NCI-H226 (cell line): ENCODE measurements at regions not wholly inside any gene's neighbourhood (a gene's known extent, or its start where the extent isn't known, plus 50 kb on each side); places are given as distances from the start of the nearest gene placed in this dataset.
A peak's percentile ranks its signal among the peaks of the same experiment; 100 is the strongest.
"Not testable (repeated sequence)": the region's sequence is repeated elsewhere in the genome, so short reads cannot be mapped to it uniquely, and the experiment has no call there.

ENCODE experiments used
- DNase-seq: peaks from one replicate; pipeline ENCODE4 v3.0.0-alpha.2; 2015

DNA sequence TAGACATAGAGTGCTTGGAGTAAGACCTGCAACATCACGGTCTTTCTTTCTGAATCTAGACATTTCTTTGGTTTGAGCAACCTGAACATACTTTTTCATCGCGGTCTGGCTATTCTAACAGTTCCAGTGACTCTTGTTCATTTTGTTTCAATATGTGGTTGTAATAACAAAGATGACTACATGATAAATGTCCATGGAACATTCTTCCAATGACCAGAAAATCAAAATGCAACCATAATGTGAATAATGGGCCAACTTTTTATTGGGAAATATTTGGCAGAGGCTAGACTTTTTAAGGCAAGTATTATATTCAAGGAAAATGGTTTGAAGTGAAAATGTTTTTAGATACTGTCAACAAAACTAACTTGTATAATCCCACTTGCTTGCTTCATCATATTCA lies 282.5 kb downstream of the INHBA start:
- DNase-seq: no peak

DNA sequence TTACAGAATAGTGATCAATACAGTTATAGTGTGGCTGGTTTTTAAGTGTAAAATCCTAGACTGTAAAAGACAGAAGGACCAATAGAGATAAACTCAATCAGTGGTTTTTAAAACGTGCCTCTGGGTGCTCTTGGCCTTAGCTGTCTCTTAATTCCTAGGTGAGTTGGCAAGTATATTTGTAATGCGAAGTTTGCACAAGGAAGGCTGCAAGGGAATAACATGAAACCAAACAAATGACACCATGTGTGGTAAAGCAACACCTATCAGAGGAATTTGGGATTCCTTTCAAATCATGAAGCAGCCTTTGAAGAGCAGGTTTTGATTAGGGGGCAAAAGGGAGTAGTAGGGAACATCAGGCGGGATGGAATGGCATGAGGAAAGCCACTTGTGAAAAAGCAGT lies 284.6 kb downstream of the INHBA start:
- no peak for DNase-seq

DNA sequence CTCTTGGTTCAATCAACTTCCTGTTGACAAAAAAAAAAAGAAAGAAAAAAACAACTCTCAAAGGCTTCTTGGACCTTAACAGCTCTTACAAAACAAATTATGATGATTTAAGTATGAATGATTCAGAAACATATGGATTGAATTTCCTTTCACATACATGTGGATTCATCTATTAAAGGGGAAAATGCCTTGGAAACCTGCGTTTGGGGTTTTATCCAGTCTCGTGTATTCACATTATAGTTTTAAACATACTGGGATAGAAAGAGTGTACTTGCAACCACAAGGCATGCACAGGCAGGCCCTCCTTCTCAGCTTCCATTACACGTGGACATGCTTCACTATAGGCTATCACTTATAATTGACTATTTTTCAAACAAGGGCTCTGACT lies 286.7 kb downstream of the INHBA start:
- DNase-seq: no peak

DNA sequence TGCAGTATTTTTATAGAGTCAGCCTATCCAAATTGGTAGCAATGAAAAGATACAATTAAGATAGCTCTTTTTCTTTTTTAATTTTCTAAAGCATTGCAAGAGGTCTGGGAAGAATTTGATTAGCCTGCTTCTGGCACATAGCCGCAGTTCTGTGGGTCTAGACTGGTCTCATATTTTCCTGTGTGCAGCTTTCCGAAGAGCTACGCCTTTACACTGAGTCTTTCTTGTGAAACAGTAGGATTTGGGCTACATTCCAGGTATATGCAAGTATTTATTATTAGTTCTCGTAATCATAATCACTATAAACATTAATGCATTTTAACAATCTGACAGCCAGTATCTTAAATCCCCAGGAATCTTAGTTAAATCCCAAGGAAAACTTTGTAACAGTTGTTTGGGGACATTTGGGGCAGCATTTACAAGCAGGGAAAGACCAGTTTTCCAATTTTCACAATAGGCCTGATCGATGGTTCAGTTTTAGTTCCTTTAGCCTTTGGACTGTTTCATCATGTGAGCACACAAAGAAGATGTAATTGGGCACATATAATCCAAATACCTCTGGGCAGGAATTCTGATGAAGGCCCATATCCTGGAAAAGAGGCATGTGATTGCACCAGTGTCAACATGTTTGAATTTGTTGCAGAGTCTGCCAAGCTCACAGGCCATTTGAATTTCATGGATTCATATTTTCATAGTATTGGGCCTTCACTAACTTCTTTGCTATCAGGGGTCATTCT lies 287.3 kb downstream of the INHBA start:
- DNase-seq: no peak

DNA sequence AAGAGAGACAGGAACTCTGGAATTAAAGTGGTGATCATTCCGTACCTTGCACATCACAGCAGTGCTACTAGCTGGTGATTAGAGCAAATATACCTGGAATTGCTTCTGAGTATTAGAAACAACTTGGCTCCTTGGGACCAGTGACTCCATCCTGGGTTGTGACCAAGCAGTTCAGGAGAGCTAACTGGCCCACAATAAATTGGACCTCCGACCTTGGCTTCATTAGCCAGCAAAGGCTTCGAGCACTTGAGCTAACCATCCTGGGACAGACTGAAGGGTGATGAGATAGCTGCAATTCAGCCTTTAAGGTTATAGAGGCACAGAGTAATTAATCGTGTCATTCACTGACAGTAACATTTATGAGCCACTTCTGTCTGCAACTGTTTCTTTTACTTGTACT lies 287.8 kb downstream of the INHBA start:
- DNase-seq: no peak

DNA sequence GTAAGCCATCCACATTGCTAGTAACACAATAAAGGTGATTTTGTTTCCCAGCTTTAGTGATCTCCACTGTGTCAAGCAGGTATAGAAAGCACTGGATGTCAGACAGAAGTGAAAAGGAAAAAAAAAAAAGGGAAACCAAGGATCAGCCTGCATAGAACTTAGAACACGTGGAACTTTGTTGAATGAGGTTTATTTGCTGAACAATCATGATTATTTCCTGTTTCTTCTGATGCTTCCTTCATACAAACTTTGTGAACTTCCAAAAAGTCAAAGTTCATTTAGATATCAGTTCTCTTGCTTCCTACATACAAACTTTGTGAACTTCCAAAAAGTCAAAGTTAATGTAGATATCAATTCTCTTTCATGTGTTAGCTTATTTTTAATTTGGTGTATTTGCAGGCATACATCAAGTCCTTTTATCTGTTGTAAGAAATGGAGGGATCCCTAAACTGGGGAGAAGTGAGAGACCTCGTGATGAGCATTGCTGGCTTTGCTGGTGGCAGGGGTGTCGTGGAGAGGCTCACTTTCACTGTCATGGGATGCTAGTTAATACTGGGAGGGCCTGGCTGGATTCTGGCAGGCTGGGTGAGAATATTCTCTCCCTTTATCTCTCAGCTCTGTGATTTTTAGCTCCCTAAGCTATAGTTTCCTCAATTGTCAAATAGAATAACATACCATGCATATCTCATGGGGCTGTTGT lies 298.4 kb downstream of the INHBA start:
- peak; percentile 39 for DNase-seq

DNA sequence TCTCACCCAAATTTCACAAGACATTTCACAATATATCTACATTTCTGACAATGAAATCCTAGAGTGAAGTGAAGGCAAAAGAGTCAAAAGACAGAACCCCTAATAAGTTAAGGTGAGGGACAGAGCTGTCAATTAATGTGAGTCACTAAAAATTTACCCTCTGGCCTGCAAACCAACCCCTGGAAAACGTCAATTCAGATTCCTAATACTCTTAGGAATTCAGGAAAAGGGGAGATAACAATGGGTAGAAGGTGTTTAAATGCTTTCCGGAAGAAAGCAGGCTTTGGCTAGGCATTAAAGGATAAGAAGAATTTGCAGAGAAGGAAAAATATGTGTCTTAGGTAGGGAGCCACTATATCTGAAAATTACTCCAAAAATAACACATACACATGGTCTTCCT lies 299.6 kb downstream of the INHBA start:
- peak; percentile 84 for DNase-seq

DNA sequence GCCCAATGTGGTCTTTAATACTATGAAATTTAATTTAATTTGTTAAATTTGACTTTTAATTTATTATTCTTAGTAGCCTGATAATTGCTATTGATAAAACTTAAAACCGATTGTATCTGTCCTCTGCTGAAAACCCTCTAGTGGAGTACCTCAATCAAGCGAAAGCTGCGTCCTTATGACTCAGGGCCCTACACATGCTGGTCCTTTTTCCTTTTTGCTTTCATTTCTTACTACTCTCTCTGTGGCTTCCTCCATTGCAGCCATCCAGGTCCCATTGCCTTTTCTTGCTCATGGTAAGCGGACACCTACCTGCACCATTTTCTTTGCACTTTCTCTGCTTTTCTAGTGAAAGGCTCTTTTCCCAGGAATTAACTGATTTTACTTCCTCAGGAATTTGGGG lies 301.1 kb downstream of the INHBA start:
- DNase-seq: no peak

DNA sequence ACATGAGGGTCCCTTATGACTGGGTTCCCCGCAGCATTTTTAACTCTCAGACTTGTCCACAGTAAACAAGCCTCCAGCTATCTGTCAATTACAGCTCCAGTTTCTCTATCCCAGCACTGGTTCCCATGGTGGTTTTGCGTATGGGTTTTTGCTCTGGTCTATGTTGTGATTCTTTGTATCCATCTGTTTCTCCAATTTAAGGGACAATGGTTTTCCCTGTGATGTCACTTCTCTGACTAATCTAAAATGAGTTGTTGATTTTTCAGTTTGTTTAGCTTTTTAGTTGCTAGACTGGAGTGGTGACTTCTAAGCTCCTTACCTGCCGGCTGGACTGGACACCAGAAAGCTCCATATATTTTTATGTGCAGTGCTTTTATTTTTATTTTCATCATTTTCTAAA lies 303.7 kb downstream of the INHBA start:
- DNase-seq: no peak

DNA sequence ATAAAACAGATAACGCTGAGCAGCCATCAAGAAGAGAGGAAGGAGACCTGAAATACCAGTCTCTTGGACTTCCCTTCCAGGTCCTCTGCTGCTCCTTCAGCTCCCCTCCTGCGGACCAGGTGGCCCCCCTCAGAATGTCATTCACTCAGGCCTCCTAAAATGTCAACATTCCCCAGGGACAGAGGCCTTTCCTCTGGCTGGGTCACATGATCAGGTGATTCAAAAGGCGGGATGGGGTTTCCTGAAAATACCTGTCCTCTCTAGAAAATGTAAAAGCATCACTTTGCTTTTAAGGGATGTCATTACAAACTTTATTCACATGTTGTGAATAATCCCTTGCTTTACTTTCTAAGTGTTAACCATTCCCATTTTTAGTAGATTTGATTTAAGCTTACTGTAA lies 311.1 kb downstream of the INHBA start:
- DNase-seq: no peak

DNA sequence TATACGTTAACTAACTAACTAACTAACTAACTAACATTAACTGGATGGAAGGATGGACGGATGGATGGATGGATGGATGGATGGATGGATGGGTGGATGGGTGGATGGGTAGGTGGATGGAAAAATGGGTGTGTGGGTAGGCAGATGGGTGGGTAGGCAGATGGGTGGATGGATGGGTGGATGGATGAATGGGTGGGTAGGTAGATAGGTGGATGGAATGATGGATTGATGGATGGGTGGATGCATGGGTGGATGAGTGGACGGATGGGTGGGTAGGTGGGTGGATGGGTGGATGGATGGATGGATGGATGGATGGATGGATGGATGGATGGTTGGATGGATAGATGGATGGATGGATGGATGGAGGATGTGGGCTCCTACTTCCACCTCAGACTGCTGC lies 314.0 kb downstream of the INHBA start:
- DNase-seq: not testable (repeated sequence)

DNA sequence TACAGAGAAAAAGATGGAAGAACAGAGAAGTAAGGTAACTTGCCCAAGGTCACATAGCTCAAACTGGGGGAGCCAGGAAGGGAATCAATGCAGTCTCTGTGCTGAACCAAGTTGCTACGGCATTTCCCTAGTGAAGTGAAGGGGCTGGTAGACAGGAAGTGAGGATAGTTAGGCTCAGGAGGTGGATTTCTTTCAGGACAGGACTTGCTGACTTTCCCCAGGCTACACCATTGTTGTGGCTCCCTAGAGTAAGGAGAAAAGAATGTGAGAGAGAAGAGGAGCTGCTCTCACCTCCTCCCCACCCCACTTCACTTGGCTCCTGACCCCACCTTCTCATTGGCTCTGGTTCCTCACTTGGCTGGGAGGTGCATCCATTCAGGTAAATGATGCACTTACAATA lies 316.9 kb downstream of the INHBA start:
- peak; percentile 54 for DNase-seq

DNA sequence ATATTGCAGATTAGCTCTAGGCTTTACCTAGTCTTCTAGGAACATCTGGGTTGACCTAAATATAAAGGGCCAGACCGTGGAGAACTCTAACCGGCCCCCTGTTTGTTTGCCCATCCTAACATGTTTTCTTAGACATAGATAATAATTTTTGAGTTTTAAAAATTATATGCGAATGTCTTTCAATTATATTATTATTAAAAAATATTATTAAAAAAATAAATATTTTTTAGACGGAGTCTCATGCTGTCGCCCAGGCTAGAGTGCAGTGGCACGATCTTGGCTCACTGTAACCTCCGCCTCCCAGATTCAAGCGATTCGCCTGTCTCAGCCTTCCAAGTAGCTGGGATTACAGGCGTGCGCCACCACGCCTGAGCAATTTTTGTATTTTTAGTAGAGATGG lies 318.5 kb downstream of the INHBA start:
- no peak for DNase-seq

DNA sequence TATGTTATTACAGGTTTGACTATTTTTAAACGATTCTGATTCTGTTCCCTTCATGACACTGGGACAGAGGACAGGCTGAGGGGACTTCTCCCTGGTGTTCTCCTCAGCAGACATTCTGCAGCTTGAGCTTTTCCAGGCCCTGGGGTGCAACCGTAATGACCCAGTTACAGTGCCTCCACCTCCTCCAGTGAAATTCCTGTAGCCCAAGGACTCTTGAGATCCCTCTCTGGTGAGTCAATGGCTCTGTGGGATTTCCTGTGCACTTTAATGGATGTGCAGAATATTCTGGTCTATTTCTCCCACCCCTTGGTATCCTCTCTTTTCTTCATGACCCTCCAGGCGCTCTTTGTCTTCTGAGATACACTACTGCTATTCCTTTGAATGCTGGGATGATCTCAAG lies 319.3 kb downstream of the INHBA start:
- DNase-seq: no peak

DNA sequence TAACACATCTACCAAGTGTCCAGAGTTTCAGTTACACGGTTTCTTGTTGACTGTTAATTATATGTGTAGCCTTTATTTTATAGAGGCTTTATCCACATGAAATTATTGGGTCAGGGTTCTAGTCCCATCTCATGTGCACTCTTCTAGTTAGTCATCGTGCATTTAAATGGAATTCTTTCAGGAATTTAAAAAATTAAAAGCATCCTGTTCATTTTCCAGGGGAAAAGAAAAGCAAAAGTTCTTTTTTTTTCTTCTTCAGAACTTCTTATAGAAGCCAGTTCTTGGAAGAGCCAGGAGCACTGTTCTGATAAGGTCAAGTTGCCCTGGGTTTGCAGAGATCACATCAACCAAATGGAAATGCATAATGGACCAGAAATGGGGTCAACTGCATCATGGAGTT lies 324.7 kb downstream of the INHBA start:
- no peak for DNase-seq

DNA sequence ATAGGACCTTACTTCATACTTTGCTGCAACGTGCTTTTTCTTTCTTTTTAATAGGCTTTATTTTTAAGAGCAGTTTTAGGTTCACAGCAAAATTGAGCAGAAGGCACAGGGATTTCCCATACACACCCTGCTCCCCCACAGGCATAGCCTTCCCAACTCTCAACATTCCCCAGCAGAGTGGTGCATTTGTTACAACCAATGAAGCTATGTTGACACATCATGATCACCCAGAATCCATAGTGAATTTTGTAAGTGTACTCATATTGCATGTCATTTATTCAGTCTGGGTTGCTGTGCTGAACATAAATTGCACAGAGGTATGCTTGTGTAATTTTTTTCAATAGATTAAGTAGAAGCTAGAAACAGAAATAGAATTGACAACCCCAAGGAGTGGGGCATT lies 327.3 kb downstream of the INHBA start:
- DNase-seq: peak; percentile 23

DNA sequence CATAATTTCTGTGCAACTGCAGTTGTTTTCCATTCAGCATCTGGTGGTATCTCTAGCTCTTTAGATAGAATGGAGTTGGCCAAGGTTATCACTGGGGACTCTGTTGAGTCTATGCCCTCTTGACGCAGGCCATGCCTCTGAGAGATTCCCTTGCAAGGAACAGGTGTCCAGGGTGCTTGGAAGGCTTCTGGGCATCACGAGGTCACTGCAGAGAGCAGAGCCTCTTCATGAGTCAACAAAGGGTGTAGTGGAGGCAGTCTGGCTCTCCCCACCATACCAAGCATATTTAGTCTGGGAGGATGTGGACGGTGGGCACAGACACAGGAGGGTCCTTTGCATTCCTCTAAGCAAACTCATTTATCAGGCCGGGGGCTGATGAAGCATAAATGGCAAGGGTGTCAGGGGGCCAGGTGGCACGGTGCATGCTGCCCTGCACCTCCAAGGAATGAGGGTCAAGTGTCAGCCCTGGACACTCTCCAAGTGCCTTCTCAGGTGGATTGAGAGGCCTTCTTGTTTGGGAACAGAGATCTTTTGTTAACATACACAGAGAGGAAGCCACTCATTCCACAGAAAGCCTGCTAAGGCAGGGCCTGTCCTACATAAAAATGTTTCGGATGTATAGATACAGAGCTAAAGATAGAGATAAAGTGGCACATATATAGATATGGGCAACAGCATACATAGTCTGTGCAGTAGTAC lies 328.6 kb downstream of the INHBA start:
- no peak for DNase-seq

DNA sequence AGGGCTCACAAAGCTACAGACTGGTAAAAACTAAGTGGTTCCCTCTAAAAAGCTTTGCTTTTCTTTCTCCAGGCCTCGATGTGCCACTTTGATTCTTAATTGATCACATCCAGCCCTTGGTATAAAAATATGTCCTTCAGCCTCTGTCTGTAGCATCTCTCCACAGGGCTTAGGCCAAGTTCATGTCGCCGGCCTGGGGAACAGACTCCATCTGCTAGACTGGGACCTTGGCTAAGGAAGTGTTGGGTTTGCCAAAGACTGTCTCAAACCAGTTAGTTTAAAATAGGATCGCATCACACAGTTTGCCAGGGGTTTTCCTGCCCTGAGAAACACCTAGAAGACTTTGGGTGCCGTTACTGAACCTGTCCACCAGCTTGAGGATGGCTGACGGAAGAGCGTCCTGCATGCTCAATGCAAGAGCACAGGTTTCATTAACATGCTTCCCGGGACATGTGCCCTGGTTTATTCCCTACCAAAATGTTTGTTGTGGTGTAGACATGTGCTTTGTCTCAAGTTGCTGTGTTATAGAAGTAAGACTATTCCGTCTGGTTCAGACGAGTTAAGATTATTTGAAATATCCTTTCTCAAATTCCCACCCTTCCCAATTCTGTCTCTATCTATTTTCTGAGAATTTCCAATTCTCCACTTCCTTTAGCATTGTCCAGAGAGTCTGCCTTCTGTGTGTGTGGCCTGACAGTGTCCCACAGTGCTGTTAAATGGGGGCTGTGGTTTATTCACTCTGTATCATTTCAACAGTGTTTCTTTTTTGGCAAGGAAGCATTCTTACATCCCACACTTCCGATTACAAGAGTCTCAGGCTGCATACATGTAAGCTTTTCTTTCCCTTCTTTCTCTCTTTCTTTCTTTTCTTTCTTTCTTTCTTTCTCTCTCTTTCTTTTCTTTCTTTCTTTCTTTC lies 334.7 kb downstream of the INHBA start:
- DNase-seq: no peak

DNA sequence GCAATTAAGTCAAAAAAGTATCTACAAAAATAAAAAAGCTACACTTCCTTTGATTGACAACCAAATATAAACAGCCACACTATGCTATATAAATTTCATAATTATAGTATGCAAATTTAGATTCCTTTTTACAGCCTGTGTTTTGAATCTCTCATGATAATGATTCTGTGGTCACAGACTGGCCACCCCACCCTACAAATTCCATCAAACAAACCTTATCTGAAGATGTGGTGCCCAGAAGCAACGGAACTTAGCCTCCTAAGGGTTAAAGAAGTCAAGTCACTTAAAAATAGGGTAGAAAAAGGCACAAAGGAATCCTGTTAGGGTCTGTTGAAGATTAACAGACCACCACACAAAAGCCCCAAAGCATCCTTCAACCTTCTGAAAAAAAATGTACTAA lies 351.8 kb downstream of the INHBA start:
- no peak for DNase-seq

DNA sequence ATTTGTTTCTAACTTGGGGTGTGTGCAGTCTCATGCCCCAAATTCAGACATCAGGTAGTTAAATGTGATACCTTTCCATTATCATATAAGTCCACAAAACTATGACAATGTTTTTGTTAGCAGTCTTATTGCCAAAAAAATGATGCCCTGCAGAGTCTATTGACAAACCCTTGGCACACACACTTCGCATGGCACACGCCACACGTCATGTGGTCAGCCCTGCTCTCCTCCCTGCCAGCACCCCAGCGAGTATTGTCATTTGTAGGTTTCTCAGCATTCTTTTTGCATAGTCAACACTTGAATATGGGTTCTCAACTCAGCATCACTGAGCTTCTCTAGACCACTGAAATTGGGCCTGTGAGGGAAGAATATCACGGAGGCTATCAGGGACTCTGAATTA lies 356.0 kb downstream of the INHBA start:
- DNase-seq: no peak

DNA sequence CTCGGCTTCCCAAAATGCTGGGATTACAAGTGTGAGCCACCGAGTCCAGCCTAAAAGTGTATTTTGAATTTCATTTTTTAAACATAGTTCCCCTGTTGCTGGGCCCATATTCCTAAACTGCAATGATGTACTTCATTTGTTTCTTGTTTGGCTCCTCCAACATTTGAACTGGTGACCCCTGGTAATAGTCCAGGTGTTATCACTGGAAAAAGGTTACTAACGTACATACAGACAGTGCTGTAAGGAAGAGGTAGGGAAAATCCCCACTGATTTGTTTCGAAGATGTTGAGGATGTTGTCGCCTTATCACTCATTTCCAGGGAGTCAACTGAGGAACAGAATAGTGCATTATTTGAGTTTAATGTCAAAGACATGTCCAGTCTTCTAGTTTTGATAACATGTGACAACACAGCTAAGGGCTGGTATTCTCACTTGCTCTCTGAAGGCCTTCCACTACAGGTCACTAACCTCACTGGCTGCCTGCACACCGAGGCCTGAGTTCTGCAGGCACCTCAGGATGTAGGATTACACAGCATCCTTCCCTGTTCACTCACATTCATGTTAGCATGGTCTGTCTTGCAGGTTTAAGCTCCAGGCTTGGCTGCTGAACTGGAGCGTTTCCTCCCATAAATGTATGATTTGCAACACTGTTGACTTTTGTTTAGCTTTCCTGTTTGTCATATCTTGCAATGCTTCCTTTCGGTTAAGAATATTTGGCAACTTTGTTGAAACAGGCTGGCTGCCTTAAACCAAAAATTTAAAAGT lies 362.8 kb downstream of the INHBA start:
- DNase-seq: no peak

DNA sequence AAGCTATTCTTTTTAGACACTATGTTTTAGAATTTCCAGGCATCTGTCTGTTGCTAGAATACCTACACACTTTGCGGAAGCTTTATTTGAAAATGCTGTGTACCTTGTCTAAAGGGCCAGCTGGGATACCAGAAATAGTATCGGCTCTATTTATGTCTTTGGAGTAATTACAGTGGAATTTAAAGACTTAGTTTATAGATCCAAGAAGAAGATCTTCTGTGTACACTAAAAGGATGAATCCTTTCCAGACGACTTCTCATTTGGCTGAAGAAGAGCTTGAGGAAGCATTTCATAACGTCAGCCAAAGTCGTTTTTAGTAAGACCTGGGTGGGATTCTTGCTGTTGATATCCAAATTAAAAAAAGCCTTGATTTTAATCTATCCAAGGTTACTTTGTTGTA lies 365.9 kb downstream of the INHBA start:
- no peak for DNase-seq
